ENCODE measurements at regions not wholly inside any gene's neighbourhood (a gene's known extent, or its start where the extent isn't known, plus 50 kb on each side); places are given as distances from the start of the nearest gene placed in this dataset.
"Not testable (repeated sequence)": the region's sequence is repeated elsewhere in the genome, so short reads cannot be mapped to it uniquely, and the experiment has no call there.

DNA sequence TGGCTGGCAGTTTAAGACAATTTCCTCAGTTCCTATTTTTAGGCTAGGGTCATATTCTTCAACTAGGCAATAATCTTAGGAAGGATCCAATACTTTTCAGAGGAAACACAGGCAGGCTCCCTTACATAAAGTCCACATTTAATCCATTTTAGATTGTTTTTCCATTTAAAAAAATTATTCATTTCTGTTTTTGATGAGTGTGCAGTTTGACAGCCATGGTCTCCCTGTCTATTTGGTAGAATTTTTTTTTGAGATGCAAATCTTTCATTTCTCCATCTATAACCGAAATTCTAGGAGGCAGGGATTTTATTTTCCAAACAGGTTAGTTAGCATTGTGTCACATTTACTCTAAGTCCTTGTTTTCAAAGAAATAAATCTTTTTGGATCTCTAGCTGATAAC lies 326.8 kb downstream of the PPP4R3C start:
- TF ChIP-seq, protein P1, sequence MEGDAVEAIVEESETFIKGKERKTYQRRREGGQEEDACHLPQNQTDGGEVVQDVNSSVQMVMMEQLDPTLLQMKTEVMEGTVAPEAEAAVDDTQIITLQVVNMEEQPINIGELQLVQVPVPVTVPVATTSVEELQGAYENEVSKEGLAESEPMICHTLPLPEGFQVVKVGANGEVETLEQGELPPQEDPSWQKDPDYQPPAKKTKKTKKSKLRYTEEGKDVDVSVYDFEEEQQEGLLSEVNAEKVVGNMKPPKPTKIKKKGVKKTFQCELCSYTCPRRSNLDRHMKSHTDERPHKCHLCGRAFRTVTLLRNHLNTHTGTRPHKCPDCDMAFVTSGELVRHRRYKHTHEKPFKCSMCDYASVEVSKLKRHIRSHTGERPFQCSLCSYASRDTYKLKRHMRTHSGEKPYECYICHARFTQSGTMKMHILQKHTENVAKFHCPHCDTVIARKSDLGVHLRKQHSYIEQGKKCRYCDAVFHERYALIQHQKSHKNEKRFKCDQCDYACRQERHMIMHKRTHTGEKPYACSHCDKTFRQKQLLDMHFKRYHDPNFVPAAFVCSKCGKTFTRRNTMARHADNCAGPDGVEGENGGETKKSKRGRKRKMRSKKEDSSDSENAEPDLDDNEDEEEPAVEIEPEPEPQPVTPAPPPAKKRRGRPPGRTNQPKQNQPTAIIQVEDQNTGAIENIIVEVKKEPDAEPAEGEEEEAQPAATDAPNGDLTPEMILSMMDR (IDR thresholded peaks at IDR 0.05; ENCODE audit: unreplicated experiment) = no peak
- Mint-ChIP-seq H3K4me1 (peaks cover 22% of the 10 kb centered on the region), H3K27me3 (ENCODE audit: low read depth) (no peaks in the 10 kb centered on the region), H3K4me3 (no peak overlapping the region), H3K27ac (no peak overlapping the region), H3K36me3 (peaks cover 17% of the 10 kb centered on the region), H3K9me3 (peaks cover 30% of the 10 kb centered on the region)
- no peak for DNase-seq (ENCODE audit: low spot score in 2 of 2, unreplicated experiment in 2 of 2)

DNA sequence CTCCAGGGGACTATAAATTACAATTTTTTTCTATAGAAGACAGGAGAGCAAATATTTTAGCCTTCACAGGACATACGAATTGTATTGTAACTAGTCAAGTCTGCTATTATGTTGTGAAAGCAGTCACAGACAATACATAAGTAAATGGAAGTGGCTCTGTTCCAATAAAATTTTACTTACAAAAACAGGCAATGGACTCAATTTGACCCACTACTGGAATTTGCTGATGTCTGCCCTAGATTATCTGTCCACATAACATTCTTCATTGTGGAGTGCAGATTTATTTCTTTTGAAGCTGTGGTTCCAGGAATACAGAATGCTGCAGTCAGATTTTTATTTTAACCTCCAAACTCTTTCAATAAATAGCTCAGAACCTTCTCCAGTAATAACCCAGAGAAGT lies 330.3 kb downstream of the PPP4R3C start:
- TF ChIP-seq, protein P1 (IDR thresholded peaks at IDR 0.05; ENCODE audit: unreplicated experiment) = no peak
- no peak overlapping the region for H3K4me3 Mint-ChIP-seq

DNA sequence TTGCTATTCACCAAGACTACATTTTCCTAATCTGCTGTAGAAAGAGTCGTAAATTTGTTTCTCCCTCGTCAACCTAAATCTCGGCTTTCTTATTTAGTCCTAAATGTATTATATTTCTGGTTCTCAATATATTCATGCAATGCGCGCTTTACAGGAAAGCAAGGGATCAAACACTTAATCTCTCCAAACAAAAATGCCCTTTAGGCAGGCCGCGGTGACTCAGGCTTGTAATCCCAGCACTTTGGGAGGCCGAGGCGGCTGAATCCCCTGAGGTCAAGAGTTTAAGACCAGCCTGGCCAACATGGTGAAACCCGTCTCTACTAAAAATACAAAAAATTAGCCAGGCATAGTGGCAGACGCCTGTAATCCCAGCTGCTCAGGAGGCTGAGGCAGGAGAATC lies 376.0 kb downstream of the PPP4R3C start:
- not testable (repeated sequence) for H3K36me3 Mint-ChIP-seq; H3K4me3 Mint-ChIP-seq; H3K27me3 Mint-ChIP-seq (ENCODE audit: low read depth); DNase-seq (ENCODE audit: low spot score in 2 of 2, unreplicated experiment in 2 of 2)
- H3K4me1 Mint-ChIP-seq = peaks cover 19% of the 10 kb centered on the region
- peak overlapping the region; percentile 57 for H3K27ac Mint-ChIP-seq
- peaks cover 33% of the 10 kb centered on the region for H3K9me3 Mint-ChIP-seq

More for the DNA sequence above, 330.3 kb downstream of the PPP4R3C start:
- H3K36me3 Mint-ChIP-seq = peaks cover 24% of the 10 kb centered on the region
- peaks cover 44% of the 10 kb centered on the region for H3K9me3 Mint-ChIP-seq
- no peaks in the 10 kb centered on the region for H3K27me3 Mint-ChIP-seq (ENCODE audit: low read depth)
- H3K4me1 Mint-ChIP-seq = peaks cover 20% of the 10 kb centered on the region
- peak overlapping the region; percentile 84 for H3K27ac Mint-ChIP-seq
- no peak for DNase-seq (ENCODE audit: low spot score in 2 of 2, unreplicated experiment in 2 of 2)

DNA sequence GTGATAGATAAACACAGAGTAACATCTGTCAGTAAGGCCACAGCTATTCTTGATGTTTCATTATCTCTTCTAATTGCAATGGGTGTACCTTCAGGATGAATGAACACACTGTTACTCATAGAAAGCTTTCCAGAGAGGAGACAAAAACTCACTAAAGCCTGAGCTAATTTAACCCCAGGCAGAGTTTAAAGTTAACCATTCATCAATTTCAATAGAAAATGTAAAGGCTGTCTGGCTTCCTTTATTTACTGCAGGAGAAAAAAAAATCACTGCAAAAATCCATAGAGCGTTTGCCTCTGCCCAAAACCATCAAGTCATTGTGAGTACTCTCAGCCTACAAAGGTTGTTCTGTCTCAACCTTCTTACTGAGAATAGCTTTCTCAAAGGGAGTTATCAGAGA lies 376.9 kb downstream of the PPP4R3C start:
- Mint-ChIP-seq H3K9me3 (peaks cover 28% of the 10 kb centered on the region), H3K36me3 (peaks cover 2% of the 10 kb centered on the region)

DNA sequence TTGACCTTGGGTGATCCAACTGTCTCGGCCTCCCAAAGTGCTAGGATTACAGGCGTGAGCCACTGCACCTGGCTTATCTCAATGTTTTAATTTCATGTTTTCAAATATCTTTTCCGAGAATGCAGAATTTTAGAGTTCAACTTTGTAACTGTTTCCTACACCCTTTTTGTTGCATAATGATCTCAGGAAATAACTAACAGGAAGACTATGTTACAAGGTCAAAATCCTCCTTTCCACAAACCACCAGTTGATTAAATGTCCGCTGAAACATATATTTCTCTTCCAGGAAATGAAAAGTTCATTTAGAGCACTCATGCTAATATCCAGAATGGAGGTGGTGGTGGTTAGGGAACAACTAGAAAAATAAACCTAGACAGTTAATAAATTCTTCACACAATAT lies 377.8 kb downstream of the PPP4R3C start:
- H3K4me3 Mint-ChIP-seq = no peak overlapping the region
- peak overlapping the region; percentile 36 for H3K27ac Mint-ChIP-seq
- peaks cover 19% of the 10 kb centered on the region for H3K4me1 Mint-ChIP-seq
- no peak for DNase-seq (ENCODE audit: low spot score in 2 of 2, unreplicated experiment in 2 of 2)
- H3K36me3 Mint-ChIP-seq = peaks cover 2% of the 10 kb centered on the region
- peaks cover 20% of the 10 kb centered on the region for H3K9me3 Mint-ChIP-seq
- no peaks in the 10 kb centered on the region for H3K27me3 Mint-ChIP-seq (ENCODE audit: low read depth)
- TF ChIP-seq, protein P1 (IDR thresholded peaks at IDR 0.05; ENCODE audit: unreplicated experiment) = no peak

More for the DNA sequence above, 376.9 kb downstream of the PPP4R3C start:
- TF ChIP-seq, protein P1 (IDR thresholded peaks at IDR 0.05; ENCODE audit: unreplicated experiment) = no peak
- H3K4me3 Mint-ChIP-seq = no peak overlapping the region
- H3K4me1 Mint-ChIP-seq = peaks cover 19% of the 10 kb centered on the region
- no peak for DNase-seq (ENCODE audit: low spot score in 2 of 2, unreplicated experiment in 2 of 2)
- H3K27ac Mint-ChIP-seq = peak overlapping the region; percentile 62
- H3K27me3 Mint-ChIP-seq (ENCODE audit: low read depth) = no peaks in the 10 kb centered on the region

DNA sequence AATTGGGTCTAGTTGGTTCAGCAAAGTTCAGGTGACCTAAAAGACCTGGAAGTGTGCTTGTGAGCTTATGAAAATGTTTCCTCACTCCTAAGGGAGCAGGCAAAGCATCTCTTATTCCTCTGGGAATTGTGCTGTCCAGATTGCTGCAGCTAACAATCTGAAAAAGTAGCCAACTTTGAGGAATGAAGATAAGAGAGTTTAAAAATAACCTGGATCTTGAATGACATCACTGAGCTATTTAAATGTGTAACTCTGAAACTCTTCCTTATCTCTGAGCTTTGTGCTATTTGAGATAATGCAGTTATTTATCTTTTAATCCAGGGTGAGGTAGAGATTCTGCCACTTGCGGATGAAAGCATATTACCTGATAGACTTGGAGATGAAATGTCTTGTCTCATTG lies 384.8 kb downstream of the PPP4R3C start:
- Mint-ChIP-seq H3K4me1 (peaks cover 2% of the 10 kb centered on the region), H3K36me3 (peaks cover 9% of the 10 kb centered on the region), H3K27me3 (ENCODE audit: low read depth) (no peaks in the 10 kb centered on the region), H3K4me3 (no peak overlapping the region), H3K9me3 (peaks cover 41% of the 10 kb centered on the region), H3K27ac (no peak overlapping the region)
- DNase-seq (ENCODE audit: low spot score in 2 of 2, unreplicated experiment in 2 of 2) = no peak
- TF ChIP-seq, protein P1 (IDR thresholded peaks at IDR 0.05; ENCODE audit: unreplicated experiment) = no peak
